SK-N-SH (cell line): ENCODE measurements at regions not wholly inside any gene's neighbourhood (a gene's known extent, or its start where the extent isn't known, plus 50 kb on each side); places are given as distances from the start of the nearest gene placed in this dataset.

ENCODE experiments used
- CTCF ChIA-PET: fragments of 300-600, 350-600 bp; formaldehyde crosslinking; extraction: SDS; loops from one replicate; lab custom pipeline; 2021; lab: Yijun Ruan, JAX
- POLR2A ChIA-PET: fragments of 350-600 bp; sonication (Branson Sonifier 250); formaldehyde crosslinking; extraction: SDS; loops from one replicate; lab custom pipeline; 2020; ENCODE audit warnings: antibody characterized with exemption, inconsistent platforms; lab: Yijun Ruan, JAX
- DNase-seq: peaks from one replicate; pipeline ENCODE4 v3.0.0; 2012
- H2AFZ ChIP-seq: fragments of 200-600 bp; sonication (generic); 2 replicates; pipeline ENCODE4 v1.8.1; 2016; ENCODE audit warnings: antibody characterized with exemption, mild to moderate bottlenecking, low read depth
- H3F3A ChIP-seq: fragments of 200-600 bp; sonication (generic); replicated peaks from 2 replicates; pipeline ENCODE3; 2016; ENCODE audit warnings: antibody characterized with exemption, mild to moderate bottlenecking; ENCODE audit not compliant: insufficient read depth
- H3K27ac ChIP-seq, 2 experiments: fragments of 200-500 bp in 1 of 2; fragments of 200-600 bp in 1 of 2; sonication (Bioruptor generic) in 1 of 2; sonication (generic), shearing (Covaris generic) in 1 of 2; 2 replicates each; pipeline versions ENCODE4 v1.5.1 to v1.6.1; 2014 to 2016; ENCODE audit warnings: low read depth in 2 of 2, inconsistent platforms in 1 of 2, low read length in 1 of 2, mild to moderate bottlenecking in 1 of 2, mixed read lengths in 1 of 2
- H3K27me3 ChIP-seq: fragments of 200-600 bp; sonication (generic), shearing (Covaris generic); 2 replicates; pipeline ENCODE4 v1.6.1; 2016; ENCODE audit warnings: mixed run types; ENCODE audit not compliant: insufficient read depth
- H3K36me3 ChIP-seq, 2 experiments: fragments of 200-500 bp in 1 of 2; fragments of 200-600 bp in 1 of 2; sonication (Bioruptor generic) in 1 of 2; sonication (generic) in 1 of 2; replicated peaks in 1 of 2; 2 replicates each; pipeline versions ENCODE3 to v1.5.1; 2014 to 2016; ENCODE audit warnings: low read length in 1 of 2, mild to moderate bottlenecking in 1 of 2; ENCODE audit not compliant: insufficient read depth in 2 of 2, control insufficient read depth in 1 of 2
- H3K4me1 ChIP-seq, 2 experiments: fragments of 200-500 bp in 1 of 2; fragments of 200-600 bp in 1 of 2; sonication (Bioruptor generic) in 1 of 2; sonication (generic), shearing (Covaris generic) in 1 of 2; 2 replicates each; pipeline versions ENCODE4 v1.5.1 to v1.6.1; 2014 to 2016; ENCODE audit warnings: low read depth in 1 of 2, low read length in 1 of 2, mixed run types in 1 of 2; ENCODE audit not compliant: insufficient read depth in 2 of 2, control insufficient read depth in 1 of 2
- H3K4me2 ChIP-seq: fragments of 200-600 bp; sonication (generic), shearing (Covaris generic); 2 replicates; pipeline ENCODE4 v1.6.1; 2017; ENCODE audit warnings: mixed run types
- H3K4me3 ChIP-seq, 2 experiments: fragments of 200-500 bp in 1 of 2; fragments of 200-600 bp in 1 of 2; sonication (Bioruptor generic) in 1 of 2; sonication (generic), shearing (Covaris generic) in 1 of 2; 2 replicates each; pipeline versions ENCODE4 v1.5.1 to v1.8.1; 2014 to 2016; ENCODE audit warnings: low read depth in 2 of 2, inconsistent platforms in 1 of 2, low read length in 1 of 2, mild to moderate bottlenecking in 1 of 2, mixed read lengths in 1 of 2, moderate library complexity in 1 of 2
- H3K79me2 ChIP-seq: fragments of 200-600 bp; sonication (generic); 2 replicates; pipeline ENCODE4 v1.8.1; 2017; ENCODE audit warnings: mild to moderate bottlenecking; ENCODE audit not compliant: insufficient read depth
- H3K9ac ChIP-seq: fragments of 200-600 bp; sonication (generic); 2 replicates; pipeline ENCODE4 v1.6.1; 2017; ENCODE audit warnings: mixed run types
- H3K9me2 ChIP-seq: fragments of 200-600 bp; sonication (generic); 2 replicates; pipeline ENCODE4 v1.6.1; 2017; ENCODE audit warnings: mixed run types
- H3K9me3 ChIP-seq: fragments of 200-600 bp; sonication (generic); 2 replicates; pipeline ENCODE4 v1.6.1; 2017; ENCODE audit warnings: mixed run types, mild to moderate bottlenecking, moderate library complexity
- H4K20me1 ChIP-seq: fragments of 200-600 bp; sonication (generic); 2 replicates; pipeline ENCODE4 v1.6.1; 2017; ENCODE audit warnings: mild to moderate bottlenecking, mixed run types; ENCODE audit not compliant: insufficient read depth
- ELF1 ChIP-seq: IDR thresholded peaks from 2 replicates; pipeline ENCODE4 v1.4.0; 2012
- EP300 ChIP-seq, 2 experiments: IDR thresholded peaks; 2 replicates each; pipeline versions ENCODE4 v1.4.0 to v1.6.1; 2012; ENCODE audit warnings: borderline replicate concordance in 1 of 2, low read depth in 1 of 2, low read length in 1 of 2
- EZH2phosphoT487 ChIP-seq: fragments of 200-600 bp; sonication (generic); IDR thresholded peaks from 2 replicates; pipeline ENCODE4 v1.6.1; 2017; ENCODE audit warnings: low read depth, mixed run types, mild to moderate bottlenecking, antibody characterized with exemption, moderate library complexity, borderline replicate concordance
- FOSL2 ChIP-seq: IDR thresholded peaks from 2 replicates; pipeline ENCODE4 v1.4.0; 2012; ENCODE audit warnings: low read depth, mild to moderate bottlenecking, moderate library complexity, borderline replicate concordance
- FOXJ3 ChIP-seq: sonication (generic); formaldehyde crosslinking; IDR thresholded peaks from 2 replicates; pipeline ENCODE4 v1.5.1; 2020; ENCODE audit warnings: mild to moderate bottlenecking, missing genetic modification reagents
- NFIC ChIP-seq: IDR thresholded peaks from 2 replicates; pipeline ENCODE4 v1.4.0; 2012; ENCODE audit warnings: borderline replicate concordance
- NRF1 ChIP-seq: IDR thresholded peaks from 2 replicates; pipeline ENCODE4 v1.6.1; 2012; ENCODE audit warnings: low read depth, mild to moderate bottlenecking, low read length
- RXRA ChIP-seq: IDR thresholded peaks from 2 replicates; pipeline ENCODE4 v1.4.0; 2012; ENCODE audit warnings: low read depth, mild to moderate bottlenecking, borderline replicate concordance
- SIN3A ChIP-seq: IDR thresholded peaks from 2 replicates; pipeline ENCODE4 v1.6.1; 2012; ENCODE audit warnings: low read depth, mild to moderate bottlenecking, low read length, moderate library complexity, borderline replicate concordance
- SMC3 ChIP-seq: IDR thresholded peaks from 2 replicates; pipeline ENCODE4 v1.6.1; 2012; ENCODE audit warnings: low read depth, low read length, improper control_type of control experiment
- TCF12 ChIP-seq: IDR thresholded peaks from 2 replicates; pipeline ENCODE4 v1.4.0; 2012
- YY1 ChIP-seq: IDR thresholded peaks from 2 replicates; pipeline ENCODE4 v1.4.0; 2012; ENCODE audit warnings: low read depth, mild to moderate bottlenecking
- WGBS: methylation state at CpG from one replicate; pipeline ENCODE4 v1.1.6; 2017; ENCODE audit warnings: low lambda C conversion rate; 5-methylcytosine and 5-hydroxymethylcytosine counted together
- TF ChIP-seq, protein P1 (sequence below): fragments of 200-600 bp; sonication (generic); IDR thresholded peaks from 2 replicates; pipeline ENCODE4 v1.6.1; 2017; ENCODE audit warnings: antibody characterized with exemption, mild to moderate bottlenecking, moderate library complexity

DNA sequence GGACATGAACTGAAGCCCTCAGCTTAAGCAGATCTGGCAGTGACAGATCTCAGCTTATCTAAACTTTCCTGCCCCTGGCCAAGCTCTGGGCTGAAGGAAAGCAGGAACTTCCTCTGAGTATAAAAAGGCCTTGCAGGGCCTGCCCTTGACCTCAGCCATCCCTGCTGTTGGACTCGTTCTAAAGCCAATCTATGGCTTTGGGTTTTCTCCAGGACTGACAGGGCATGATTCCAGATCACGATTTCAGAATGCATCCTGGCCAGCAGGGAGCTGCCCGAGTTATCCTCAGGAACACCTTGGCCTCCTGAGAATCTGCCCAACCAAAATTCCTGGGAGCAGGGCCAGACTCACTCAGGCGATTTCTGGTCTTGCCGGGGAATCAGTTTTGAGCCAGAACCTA is 502.7 kb downstream of the TLE4 start (continued):
- TF ChIP-seq, protein P1, sequence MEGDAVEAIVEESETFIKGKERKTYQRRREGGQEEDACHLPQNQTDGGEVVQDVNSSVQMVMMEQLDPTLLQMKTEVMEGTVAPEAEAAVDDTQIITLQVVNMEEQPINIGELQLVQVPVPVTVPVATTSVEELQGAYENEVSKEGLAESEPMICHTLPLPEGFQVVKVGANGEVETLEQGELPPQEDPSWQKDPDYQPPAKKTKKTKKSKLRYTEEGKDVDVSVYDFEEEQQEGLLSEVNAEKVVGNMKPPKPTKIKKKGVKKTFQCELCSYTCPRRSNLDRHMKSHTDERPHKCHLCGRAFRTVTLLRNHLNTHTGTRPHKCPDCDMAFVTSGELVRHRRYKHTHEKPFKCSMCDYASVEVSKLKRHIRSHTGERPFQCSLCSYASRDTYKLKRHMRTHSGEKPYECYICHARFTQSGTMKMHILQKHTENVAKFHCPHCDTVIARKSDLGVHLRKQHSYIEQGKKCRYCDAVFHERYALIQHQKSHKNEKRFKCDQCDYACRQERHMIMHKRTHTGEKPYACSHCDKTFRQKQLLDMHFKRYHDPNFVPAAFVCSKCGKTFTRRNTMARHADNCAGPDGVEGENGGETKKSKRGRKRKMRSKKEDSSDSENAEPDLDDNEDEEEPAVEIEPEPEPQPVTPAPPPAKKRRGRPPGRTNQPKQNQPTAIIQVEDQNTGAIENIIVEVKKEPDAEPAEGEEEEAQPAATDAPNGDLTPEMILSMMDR: no peak
- no peak for TF ChIP-seq ELF1
- no peak for TF ChIP-seq RXRA
- no peak for TF ChIP-seq SIN3A
- TF ChIP-seq SMC3: no peak
- no peak for TF ChIP-seq YY1
- no peak for TF ChIP-seq EP300 (IDR thresholded peaks at IDR 0.05; ENCODE audit: borderline replicate concordance in 1 of 2, low read depth in 1 of 2, low read length in 1 of 2)
- TF ChIP-seq, all 33 proteins: peak for 0

DNA sequence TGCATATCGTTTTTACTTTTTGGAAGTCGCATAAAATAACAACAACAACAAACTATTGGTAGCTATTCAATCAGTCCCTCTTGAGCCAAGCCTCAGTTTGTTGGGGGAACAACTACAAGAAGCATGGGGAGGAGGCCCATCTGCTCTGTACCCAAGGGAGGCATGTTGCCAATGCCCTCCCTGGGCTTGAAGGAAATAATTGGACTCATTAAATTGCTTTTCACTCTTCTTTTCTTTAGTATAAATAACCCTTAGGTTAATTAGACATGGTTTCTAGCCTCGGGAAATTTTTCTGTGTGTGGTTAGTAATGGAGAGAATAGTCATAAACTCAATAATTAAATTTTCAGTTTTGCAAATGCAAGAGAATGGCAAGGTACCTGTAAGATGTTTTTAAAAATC is 500.7 kb downstream of the TLE4 start:
- no peak overlapping the region for H3K4me2 ChIP-seq
- H3K36me3 ChIP-seq: no peaks in the 10 kb centered on the region
- H3K27me3 ChIP-seq: peaks cover 3% of the 10 kb centered on the region; the same call in 1 of the 2 replicates
- 28% methylated on average over 3 of the region's 3 CpGs for WGBS
- no peak overlapping the region for H2AFZ ChIP-seq
- H3K9me2 ChIP-seq: no peaks in the 10 kb centered on the region
- peaks cover 0 to 5% of the 10 kb centered on the region in 2 experiments; a peak in 2 of 4 replicates for H3K4me1 ChIP-seq
- TF ChIP-seq FOSL2 (no peak), FOXJ3 (CRISPR knock-in tag) (no peak), SIN3A (no peak), NFIC (no peak), NRF1 (no peak), YY1 (no peak), EZH2phosphoT487 (no peak)
- H4K20me1 ChIP-seq: no peaks in the 10 kb centered on the region
- no peak overlapping the region for H3K4me3 ChIP-seq
- ChIA-PET CTCF (no interaction called here), POLR2A (no interaction called here)
- no peaks in the 10 kb centered on the region for H3F3A ChIP-seq
- H3K79me2 ChIP-seq: no peaks in the 10 kb centered on the region
- no peak for DNase-seq
- no peaks in the 10 kb centered on the region for H3K9me3 ChIP-seq
- H3K27ac ChIP-seq: no peak overlapping the region
- H3K9ac ChIP-seq: no peak overlapping the region

DNA sequence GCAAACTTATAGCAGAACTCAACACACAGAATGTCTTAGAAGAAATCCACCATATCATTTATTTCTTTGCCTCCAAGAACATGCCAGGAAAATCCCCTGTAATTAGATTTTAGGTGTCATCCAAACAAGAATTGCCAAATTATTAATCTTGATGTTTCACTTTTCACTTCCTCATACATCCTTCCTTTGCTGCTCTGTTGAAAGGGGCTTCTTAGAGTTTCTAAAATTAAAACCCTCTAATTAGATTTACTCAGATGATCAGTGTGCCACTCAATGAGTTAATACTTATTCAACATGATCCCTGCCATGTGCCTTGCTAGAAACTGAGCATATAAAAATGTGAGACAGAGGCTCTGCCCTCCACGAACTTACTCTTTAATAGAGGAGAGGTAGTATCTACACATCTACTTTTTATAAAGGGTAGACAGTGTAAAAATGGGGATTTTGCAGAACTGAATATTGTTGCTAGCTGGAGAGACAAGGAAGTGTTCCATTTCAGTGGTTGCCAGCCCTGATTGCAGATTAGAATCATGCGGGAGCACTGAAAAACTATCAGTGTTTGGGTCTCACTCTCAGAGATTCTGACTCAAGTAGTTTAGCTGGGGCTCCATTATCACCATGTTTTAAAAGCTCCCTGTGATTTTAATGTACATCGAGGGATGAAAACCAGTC is 498.4 kb downstream of the TLE4 start:
- no peak overlapping the region for H3K9ac ChIP-seq
- H3K27ac ChIP-seq: no peak overlapping the region
- ChIA-PET CTCF (no interaction called here), POLR2A (no interaction called here)
- WGBS: 37% methylated on average over 3 of the region's 3 CpGs
- no peaks in the 10 kb centered on the region for H3K79me2 ChIP-seq
- no peaks in the 10 kb centered on the region for H4K20me1 ChIP-seq
- no peaks in the 10 kb centered on the region for H3F3A ChIP-seq
- peaks cover 0 to 13% of the 10 kb centered on the region in 2 experiments; a peak in 2 of 4 replicates for H3K4me1 ChIP-seq
- no peak for DNase-seq
- no peak overlapping the region for H3K4me3 ChIP-seq
- H3K36me3 ChIP-seq: no peaks in the 10 kb centered on the region
- no peak for TF ChIP-seq TCF12
- peaks cover 5% of the 10 kb centered on the region; the same call in 1 of the 2 replicates for H3K27me3 ChIP-seq
- H3K9me3 ChIP-seq: no peaks in the 10 kb centered on the region
- no peak overlapping the region for H3K4me2 ChIP-seq
- no peak overlapping the region for H2AFZ ChIP-seq
- H3K9me2 ChIP-seq: no peaks in the 10 kb centered on the region
